Skin epidermis (tissue), 12 donors: ENCODE measurements at regions not wholly inside any gene's neighbourhood (a gene's known extent, or its start where the extent isn't known, plus 50 kb on each side); places are given as distances from the start of the nearest gene placed in this dataset.

Source experiments
- H3K27ac ChIP-seq, 21 experiments: fragments of 200-600 bp; sonication (generic) in 11 of 21; one replicate each; pipeline ENCODE4 v1.5.0; 2020; ENCODE audit warnings: mild to moderate bottlenecking in 3 of 21, inconsistent platforms in 2 of 21, moderate library complexity in 2 of 21
- H3K4me3 ChIP-seq, 7 experiments: fragments of 200-600 bp; sonication (generic) in 2 of 7; one replicate each; pipeline ENCODE4 v1.5.0; 2020; ENCODE audit warnings: inconsistent platforms in 2 of 7, mild to moderate bottlenecking in 2 of 7, moderate library complexity in 1 of 7

- Histone ChIP-seq H3K4me3 (no peak overlapping the region), H3K27ac (no peak overlapping the region)
These were observed 193.5 kb upstream of the ZEB2 start for GRCh38 chr2:144713410-144713809.

DNA sequence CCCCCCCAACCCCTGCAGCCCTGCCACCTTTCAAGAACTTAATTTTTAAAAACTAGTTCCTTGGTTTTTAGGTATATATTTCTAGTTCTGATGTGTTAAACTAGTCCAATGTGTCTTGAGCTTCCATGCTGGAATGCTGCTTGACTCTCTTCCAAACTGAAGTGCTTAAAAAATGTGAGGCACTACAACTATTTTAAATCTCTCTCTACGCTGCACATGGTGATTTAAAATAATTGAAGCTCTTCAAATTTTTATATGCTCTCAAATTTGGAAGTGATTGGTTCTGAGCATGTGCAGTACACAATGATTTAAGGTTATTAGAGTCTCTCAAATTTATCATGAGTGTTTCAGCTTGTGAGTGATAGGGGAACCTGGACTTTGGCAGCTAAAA, 192.6 kb upstream of the ZEB2 start:
- H3K27ac ChIP-seq = no peak overlapping the region
- no peak overlapping the region for H3K4me3 ChIP-seq

DNA sequence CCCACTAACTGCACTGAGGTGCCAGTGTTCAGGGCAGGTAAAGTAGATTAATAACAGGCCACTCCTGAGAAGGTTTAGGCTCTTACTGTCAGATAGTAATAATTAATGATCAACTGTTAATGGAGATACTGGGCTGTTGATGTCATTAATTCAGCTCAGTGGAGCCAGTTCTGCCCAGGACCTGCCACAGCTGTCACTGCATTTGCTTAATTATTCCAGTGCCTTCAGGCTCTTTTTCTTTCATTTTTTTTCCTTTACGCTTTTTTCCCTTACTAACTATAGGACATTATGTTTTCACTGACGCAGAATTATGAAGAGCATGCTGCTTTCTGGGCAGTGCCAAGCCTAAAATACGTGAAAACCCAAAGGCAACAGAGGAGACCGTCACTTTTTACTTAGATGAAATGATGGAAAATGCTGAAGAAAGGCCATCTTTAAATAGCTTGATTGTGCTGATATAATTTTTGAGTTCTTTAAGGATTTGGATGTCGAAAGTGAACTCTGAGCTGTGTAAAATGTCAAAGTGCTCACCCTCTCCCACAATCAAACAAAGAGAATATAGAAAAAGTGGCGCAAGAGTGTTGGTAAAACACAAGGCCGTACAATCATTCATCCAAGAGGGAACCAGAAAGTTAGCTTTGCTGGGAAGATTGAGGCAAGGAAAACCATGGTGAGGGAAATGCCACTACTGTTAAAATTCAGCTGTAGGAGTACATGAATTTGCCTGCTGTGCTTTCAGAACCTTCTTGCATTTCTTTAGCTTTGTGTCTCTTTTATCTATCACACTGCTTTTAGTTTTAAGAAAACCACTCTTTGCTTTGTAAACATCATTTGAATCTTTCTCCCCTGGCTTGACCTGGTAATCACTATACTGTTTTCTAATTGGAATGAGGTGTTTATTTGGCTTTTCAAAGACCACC, 192.0 kb upstream of the ZEB2 start:
- H3K4me3 ChIP-seq = no peak overlapping the region
- H3K27ac ChIP-seq = no peak overlapping the region

GRCh38 chr2:144711084-144711483, 191.2 kb upstream of the ZEB2 start:
- H3K4me3 ChIP-seq = no peak overlapping the region
- H3K27ac ChIP-seq = no peak overlapping the region

- Histone ChIP-seq H3K27ac (no peak overlapping the region), H3K4me3 (no peak overlapping the region)
These were observed 188.7 kb upstream of the ZEB2 start for GRCh38 chr2:144708626-144709025.

- H3K27ac ChIP-seq = no peak overlapping the region
- no peak overlapping the region for H3K4me3 ChIP-seq
These were observed 187.9 kb upstream of the ZEB2 start for GRCh38 chr2:144707736-144708326.

- Histone ChIP-seq H3K27ac (no peak overlapping the region), H3K4me3 (no peak overlapping the region)
These were observed 186.7 kb upstream of the ZEB2 start for GRCh38 chr2:144706647-144707046.

DNA sequence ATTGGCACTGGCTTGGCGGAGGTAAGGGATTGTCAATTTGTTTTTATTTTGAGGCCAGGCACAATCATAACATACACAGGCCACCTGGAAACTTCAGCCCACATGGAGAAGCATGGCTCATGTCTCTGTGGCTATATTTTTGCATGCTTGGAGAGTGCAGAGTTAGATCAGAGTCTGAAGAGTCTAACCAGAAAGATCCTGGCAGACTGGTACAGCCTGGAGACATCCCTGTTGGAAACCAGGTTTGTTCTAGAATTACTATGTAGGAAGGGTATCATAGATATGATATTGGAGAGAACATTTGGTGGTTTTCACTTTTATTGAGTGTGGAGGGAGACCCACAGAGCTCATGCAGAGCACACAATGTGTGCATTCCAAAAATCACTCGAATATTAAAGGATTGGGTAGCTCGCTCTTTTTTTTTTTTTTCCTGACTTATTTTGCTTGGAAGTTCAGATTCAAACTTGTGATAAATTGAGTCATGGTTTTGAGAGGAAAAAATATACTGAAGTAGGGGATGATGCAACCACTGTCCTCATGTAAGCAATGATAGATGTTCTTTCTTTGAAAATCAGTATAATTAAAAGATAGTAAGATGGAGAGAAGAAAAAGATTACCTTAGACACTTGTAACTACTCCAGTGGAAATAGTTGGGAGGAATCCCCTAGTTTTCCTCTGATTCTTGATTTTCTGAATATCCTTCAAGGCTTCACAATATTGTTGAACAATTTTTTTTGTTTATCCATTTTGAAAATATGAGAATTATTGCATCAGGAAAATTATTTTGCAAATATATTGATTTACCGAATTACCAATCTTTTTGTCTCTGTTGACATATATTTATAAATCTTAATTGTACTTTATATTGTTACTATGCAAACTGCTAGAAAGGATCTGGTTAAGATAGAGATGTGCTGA, 185.7 kb upstream of the ZEB2 start:
- Histone ChIP-seq H3K4me3 (no peak overlapping the region), H3K27ac (peak overlapping the region in 3 of 21 experiments; percentile 39 to 45 (median 42))

- Histone ChIP-seq H3K4me3 (no peak overlapping the region), H3K27ac (peak overlapping the region in 4 of 21 experiments; percentile 34 to 45 (median 40))
These were observed 184.8 kb upstream of the ZEB2 start for GRCh38 chr2:144704709-144705095.

DNA sequence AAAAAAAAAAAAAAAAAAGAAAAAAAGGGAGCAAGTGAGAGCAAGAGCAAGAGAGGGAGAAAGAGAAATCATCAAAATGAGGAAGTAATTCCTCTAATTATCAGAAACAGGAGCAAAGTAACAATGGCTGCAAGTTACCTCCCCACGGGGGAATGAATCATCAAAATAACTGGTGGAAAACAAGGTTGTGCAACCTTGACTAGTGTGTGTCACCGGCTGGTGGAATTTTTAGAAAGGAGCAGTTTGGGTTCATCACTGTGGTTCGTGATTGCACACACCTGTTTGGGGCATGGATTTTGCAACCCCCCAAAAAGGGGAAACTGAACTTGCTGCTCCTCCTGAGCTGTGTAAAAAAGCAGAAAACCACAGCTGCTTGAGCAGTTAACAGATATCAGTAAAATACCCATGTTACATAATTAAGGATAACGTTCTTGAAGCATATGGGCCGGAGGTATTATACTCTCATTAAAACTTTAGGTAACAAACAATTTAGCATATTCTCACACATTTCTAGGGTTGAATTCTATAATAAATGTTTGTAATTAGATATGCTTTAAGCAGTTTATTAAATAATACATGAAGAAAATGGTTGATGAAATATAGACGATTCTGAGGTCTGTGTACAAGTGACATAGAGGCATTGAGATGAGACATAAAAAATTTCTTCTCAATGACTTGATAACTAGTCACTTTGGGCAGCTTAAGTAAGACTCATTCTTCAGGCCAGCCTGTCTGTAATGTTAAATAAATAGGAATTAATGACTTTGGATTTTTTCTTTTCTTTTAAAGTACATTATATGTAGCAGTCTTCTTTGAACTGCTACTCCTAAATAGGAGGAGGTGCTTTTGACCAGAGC, 184.2 kb upstream of the ZEB2 start:
- peak overlapping the region in 4 of 21 experiments; percentile 34 to 45 (median 40) for H3K27ac ChIP-seq
- no peak overlapping the region for H3K4me3 ChIP-seq

- Histone ChIP-seq H3K27ac (peak overlapping the region in 5 of 21 experiments; percentile 39 to 60 (median 44)), H3K4me3 (no peak overlapping the region)
These were observed 182.1 kb upstream of the ZEB2 start for GRCh38 chr2:144702051-144702450.

GRCh38 chr2:144701259-144701658, 181.3 kb upstream of the ZEB2 start:
- Histone ChIP-seq H3K27ac (peak overlapping the region in 9 of 21 experiments; percentile 7 to 71 (median 52)), H3K4me3 (no peak overlapping the region)

GRCh38 chr2:144698156-144698555, 178.2 kb upstream of the ZEB2 start:
- Histone ChIP-seq H3K4me3 (no peak overlapping the region), H3K27ac (no peak overlapping the region)

GRCh38 chr2:144695657-144696056, 175.7 kb upstream of the ZEB2 start:
- H3K4me3 ChIP-seq = no peak overlapping the region
- no peak overlapping the region for H3K27ac ChIP-seq

DNA sequence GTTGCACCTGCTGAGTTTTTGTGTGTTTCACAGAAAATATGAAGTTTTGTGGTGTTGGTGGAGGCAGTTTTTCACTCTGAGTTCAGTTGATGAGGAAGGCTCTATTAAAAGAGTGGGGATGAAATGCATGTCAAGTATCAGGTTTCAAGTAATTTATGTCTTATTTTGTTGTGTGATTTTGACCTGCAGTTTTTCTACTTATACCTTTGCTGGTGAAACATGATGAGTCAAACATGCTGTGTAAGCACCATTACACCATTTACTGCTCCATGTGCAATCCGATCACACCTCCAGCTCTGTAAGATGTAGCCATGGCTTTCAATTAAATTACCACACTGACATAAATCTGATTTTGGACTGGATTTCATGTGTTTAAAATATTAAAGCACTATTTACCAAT, 174.5 kb upstream of the ZEB2 start:
- Histone ChIP-seq H3K4me3 (no peak overlapping the region), H3K27ac (peak overlapping the region in 1 of 21 experiments; percentile 33)

- H3K4me3 ChIP-seq = no peak overlapping the region
- peak overlapping the region in 3 of 21 experiments; percentile 26 to 49 (median 44) for H3K27ac ChIP-seq
These were observed 173.3 kb upstream of the ZEB2 start for GRCh38 chr2:144693179-144693578.

DNA sequence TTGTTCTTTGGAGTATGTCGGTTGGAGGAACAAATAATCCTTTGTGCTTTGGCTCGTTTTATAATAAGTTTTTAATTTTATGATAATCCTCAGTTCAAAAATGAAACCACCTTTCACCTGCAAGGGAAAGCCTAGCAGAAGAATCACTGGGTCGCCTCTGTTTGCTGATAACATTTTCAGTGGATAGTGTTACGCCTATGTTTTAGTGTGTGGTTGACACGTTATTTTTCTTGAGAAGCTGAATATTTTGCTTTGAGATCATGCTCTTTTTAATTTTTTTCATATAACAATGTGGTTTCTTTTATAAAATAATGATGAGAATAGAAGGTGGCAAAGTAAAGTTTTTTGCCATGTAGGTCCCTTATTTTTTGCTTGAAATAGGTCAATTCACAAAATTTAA, 172.7 kb upstream of the ZEB2 start:
- H3K4me3 ChIP-seq = no peak overlapping the region
- peak overlapping the region in 2 of 21 experiments; percentile 26 to 49 for H3K27ac ChIP-seq

DNA sequence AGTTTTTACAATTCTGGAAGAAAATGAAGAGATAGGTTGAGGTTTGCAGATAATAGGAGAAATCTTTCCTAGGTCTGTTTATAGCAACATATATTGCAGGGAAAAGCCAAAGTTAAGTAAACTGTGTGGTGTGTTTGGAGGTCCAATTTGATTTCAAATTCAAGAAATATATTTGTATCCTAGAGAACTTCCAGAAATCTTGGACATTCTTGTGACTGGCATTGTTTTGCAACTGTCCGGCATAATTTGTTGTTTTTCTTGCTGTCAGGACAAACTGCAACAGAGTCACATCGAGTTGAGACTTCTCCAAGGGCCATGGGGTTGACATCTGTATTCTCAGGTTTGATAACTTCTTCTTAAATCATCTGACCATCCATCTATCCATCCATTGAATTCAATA, 170.9 kb upstream of the ZEB2 start:
- no peak overlapping the region for H3K27ac ChIP-seq
- no peak overlapping the region for H3K4me3 ChIP-seq

DNA sequence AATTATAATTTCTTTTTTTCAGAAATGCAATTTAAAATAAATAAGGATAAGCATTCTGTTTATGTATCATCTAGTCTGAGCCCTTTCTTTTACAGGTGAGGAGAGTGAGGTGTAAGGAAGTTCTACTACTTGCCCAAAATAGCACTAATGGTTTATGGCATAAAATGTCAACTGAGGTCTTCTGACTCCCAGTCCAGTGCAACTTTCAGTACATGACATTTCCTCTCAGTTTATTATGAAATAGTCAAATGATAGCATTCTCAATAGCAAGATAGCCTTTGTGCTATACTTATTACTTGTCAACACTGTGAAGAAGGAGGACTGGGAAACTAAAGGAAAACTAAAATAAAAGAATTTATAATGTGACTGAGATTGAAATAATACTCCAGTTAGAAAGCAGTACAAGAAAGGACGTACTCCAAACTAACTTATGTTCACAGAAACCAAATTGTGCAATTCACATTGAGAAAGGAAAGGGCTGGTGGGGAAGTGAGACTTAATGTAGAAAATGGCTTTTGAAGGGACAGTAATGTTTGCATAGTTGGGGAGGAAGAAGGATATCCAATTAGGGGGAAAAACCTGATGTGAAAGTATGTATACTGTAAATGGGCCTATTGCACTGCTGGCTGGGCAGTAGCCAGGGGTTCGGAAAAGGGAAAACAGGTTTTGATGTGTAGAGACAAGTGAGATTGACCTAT, 166.7 kb upstream of the ZEB2 start:
- H3K4me3 ChIP-seq = no peak overlapping the region
- H3K27ac ChIP-seq = peak overlapping the region in 5 of 21 experiments; percentile 12 to 74 (median 31)
